Gastroesophageal sphincter (tissue), 4 donors: ENCODE measurements at regions not wholly inside any gene's neighbourhood (a gene's known extent, or its start where the extent isn't known, plus 50 kb on each side); places are given as distances from the start of the nearest gene placed in this dataset.

Experiments
- ATAC-seq: fragments of 150-250 bp; one replicate; pipeline ENCODE4 v1.9.1; 2016; ENCODE audit warnings: mild to moderate bottlenecking, moderate library complexity
- H3K27ac ChIP-seq, 4 donors: fragments of 200-600 bp; sonication (generic) in 3 of 4; 1 replicate in 3 of 4; 2 replicates in 1 of 4; pipeline ENCODE4 v1.5.1; 2016 to 2019
- H3K27me3 ChIP-seq: fragments of 200-600 bp; sonication (generic); one replicate; pipeline ENCODE4 v1.5.1; 2019
- H3K36me3 ChIP-seq, 2 donors: fragments of 200-600 bp; sonication (generic); one replicate each; pipeline ENCODE4 v1.5.1; 2019; ENCODE audit warnings: control low read depth in 1 of 2
- H3K4me1 ChIP-seq, 3 donors: fragments of 200-600 bp; sonication (generic); 1 replicate in 2 of 3; 2 replicates in 1 of 3; pipeline ENCODE4 v1.5.1; 2016 to 2019; ENCODE audit warnings: control low read depth in 2 of 3
- H3K4me3 ChIP-seq, 2 donors: fragments of 200-600 bp; sonication (generic); one replicate each; pipeline ENCODE4 v1.5.1; 2019; ENCODE audit warnings: mild to moderate bottlenecking in 1 of 2, moderate library complexity in 1 of 2
- H3K9me3 ChIP-seq, 3 donors: fragments of 200-600 bp; sonication (generic); one replicate each; pipeline ENCODE4 v1.5.1; 2017 to 2019; ENCODE audit warnings: control low read depth in 2 of 3
- EP300 ChIP-seq: sonication (generic); formaldehyde crosslinking; IDR thresholded peaks from one replicate; pipeline ENCODE4 v1.6.1; 2017; ENCODE audit warnings: antibody characterized with exemption, mild to moderate bottlenecking
- POLR2A ChIP-seq, 2 donors: fragments of 450-650 bp; IDR thresholded peaks; one replicate each; pipeline ENCODE4 v1.6.1; 2017; ENCODE audit warnings: antibody characterized with exemption in 2 of 2, mild to moderate bottlenecking in 2 of 2, moderate library complexity in 1 of 2
- POLR2AphosphoS5 ChIP-seq: sonication (generic); formaldehyde crosslinking; IDR thresholded peaks from one replicate; pipeline ENCODE4 v1.6.1; 2017; ENCODE audit warnings: antibody characterized with exemption
- WGBS, 2 donors: methylation state at CpG; one replicate each; pipeline ENCODE4 v1.1.5; 2018; ENCODE audit warnings: low coverage in 1 of 2; 5-methylcytosine and 5-hydroxymethylcytosine counted together
- TF ChIP-seq, protein P1 (sequence below), 4 experiments: fragments of 200-600 bp in 2 of 4; fragments of 450-650 bp in 2 of 4; sonication (generic) in 1 of 4; IDR thresholded peaks; one replicate each; pipeline ENCODE4 v1.5.1; 2017 to 2019; ENCODE audit warnings: antibody characterized with exemption in 4 of 4, mild to moderate bottlenecking in 2 of 4, moderate library complexity in 2 of 4

DNA sequence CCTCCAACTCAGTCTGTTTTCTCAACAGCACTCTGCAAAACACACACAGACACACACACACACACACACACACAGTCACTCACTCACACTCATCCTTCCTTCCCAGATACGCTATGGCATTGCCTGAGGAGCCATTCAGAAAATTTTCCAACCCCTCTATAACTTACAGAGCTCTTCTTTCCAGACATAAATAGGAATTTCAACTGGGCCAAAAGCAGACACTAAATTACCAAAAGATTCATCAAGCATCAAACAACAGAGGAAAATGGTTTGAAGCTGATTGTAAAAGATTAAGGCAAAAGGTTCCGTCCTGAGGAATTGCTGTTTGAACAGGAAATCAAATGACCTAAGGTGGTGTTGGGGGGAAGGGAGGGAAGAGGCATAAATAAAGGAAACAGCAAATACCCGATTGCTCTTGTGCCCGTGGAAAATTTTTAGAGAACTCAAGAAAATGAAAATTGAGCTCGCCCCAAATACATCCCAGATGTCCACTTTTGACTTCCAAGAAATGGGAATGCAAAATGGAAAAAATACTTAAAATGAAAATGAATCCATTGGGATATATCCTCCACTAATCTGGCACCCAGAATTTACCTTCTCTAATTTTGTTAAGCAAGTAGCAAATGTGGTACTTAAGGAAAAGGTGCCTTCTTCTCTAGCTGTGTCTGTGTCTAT is 183.6 kb downstream of the QDPR start:
- H3K27ac ChIP-seq: no peak overlapping the region
- no peaks in the 10 kb centered on the region for H3K36me3 ChIP-seq

DNA sequence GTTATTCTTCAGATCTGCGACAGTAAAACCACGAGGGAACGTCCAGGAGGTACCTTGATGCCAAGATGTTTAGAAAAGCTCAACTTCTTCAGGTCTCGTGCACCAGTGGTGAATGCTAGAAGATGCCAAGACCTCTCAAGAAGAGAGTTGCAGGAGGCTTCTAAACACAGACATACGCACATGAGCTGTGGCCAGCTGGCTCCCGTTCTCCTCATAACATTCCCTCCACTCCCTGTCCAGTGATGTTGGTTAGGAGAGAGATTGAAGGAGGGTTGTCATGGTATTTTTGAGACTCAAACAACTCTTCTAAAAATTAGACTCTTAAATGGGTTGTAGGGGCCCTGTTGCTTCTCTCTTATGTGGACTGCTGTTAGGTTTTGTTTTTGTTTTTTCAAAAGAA is 184.3 kb downstream of the QDPR start:
- 40 to 72% methylated on average over 6 of the region's 6 CpGs for WGBS, 2 donors
- H3K27ac ChIP-seq: no peak overlapping the region
- ATAC-seq: no peak

More for the DNA sequence above, 183.6 kb downstream of the QDPR start:
- Histone ChIP-seq H3K27me3 (no peaks in the 10 kb centered on the region), H3K4me1 (peaks cover 0 to 19% (median 0%) of the 10 kb centered on the region in 3 donors), H3K9me3 (no peaks in the 10 kb centered on the region), H3K4me3 (no peak overlapping the region)
- TF ChIP-seq POLR2AphosphoS5 (no peak), EP300 (no peak), POLR2A (IDR thresholded peaks at IDR 0.05) (no peak)
- TF ChIP-seq, protein P1, sequence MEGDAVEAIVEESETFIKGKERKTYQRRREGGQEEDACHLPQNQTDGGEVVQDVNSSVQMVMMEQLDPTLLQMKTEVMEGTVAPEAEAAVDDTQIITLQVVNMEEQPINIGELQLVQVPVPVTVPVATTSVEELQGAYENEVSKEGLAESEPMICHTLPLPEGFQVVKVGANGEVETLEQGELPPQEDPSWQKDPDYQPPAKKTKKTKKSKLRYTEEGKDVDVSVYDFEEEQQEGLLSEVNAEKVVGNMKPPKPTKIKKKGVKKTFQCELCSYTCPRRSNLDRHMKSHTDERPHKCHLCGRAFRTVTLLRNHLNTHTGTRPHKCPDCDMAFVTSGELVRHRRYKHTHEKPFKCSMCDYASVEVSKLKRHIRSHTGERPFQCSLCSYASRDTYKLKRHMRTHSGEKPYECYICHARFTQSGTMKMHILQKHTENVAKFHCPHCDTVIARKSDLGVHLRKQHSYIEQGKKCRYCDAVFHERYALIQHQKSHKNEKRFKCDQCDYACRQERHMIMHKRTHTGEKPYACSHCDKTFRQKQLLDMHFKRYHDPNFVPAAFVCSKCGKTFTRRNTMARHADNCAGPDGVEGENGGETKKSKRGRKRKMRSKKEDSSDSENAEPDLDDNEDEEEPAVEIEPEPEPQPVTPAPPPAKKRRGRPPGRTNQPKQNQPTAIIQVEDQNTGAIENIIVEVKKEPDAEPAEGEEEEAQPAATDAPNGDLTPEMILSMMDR (IDR thresholded peaks at IDR 0.05): no peak
- 60 to 73% methylated on average over 5 of the region's 5 CpGs for WGBS, 2 donors
- ATAC-seq: no peak

DNA sequence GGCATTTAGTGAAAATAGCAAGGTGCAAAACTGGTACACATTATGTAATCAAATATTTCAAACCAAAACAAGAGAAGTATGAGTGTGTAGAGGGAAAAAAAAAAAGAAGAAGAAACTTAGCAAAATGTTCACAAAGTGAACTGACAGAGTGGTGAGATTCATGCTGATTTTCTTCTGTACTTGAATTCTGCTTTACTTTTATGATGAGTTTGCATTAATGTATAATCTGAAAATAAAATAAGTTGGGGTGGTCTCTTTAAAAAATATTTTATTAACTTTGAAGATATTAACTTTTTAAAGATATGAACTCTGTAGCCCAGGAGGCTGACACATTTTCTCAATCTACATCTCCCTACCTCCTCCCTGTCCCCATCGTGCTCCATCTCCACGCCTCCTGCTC is 185.1 kb downstream of the QDPR start:
- no peaks in the 10 kb centered on the region for H3K9me3 ChIP-seq
- peaks cover 0 to 19% (median 0%) of the 10 kb centered on the region in 3 donors for H3K4me1 ChIP-seq
- 75 to 83% methylated on average over 2 of the region's 2 CpGs for WGBS, 2 donors
- H3K36me3 ChIP-seq: no peaks in the 10 kb centered on the region
- H3K27ac ChIP-seq: no peak overlapping the region
- no peak for TF ChIP-seq POLR2A (IDR thresholded peaks at IDR 0.05)
- no peak for TF ChIP-seq EP300
- TF ChIP-seq, protein P1 (IDR thresholded peaks at IDR 0.05): no peak
- TF ChIP-seq POLR2AphosphoS5: no peak
- no peak overlapping the region for H3K4me3 ChIP-seq
- no peak for ATAC-seq
- H3K27me3 ChIP-seq: no peaks in the 10 kb centered on the region

More for the DNA sequence above, 184.3 kb downstream of the QDPR start:
- Histone ChIP-seq H3K27me3 (no peaks in the 10 kb centered on the region), H3K36me3 (no peaks in the 10 kb centered on the region), H3K4me3 (no peak overlapping the region), H3K4me1 (peaks cover 0 to 19% (median 0%) of the 10 kb centered on the region in 3 donors), H3K9me3 (no peaks in the 10 kb centered on the region)
- TF ChIP-seq POLR2A (IDR thresholded peaks at IDR 0.05) (no peak), EP300 (no peak), POLR2AphosphoS5 (no peak)
- TF ChIP-seq, protein P1 (IDR thresholded peaks at IDR 0.05): no peak

DNA sequence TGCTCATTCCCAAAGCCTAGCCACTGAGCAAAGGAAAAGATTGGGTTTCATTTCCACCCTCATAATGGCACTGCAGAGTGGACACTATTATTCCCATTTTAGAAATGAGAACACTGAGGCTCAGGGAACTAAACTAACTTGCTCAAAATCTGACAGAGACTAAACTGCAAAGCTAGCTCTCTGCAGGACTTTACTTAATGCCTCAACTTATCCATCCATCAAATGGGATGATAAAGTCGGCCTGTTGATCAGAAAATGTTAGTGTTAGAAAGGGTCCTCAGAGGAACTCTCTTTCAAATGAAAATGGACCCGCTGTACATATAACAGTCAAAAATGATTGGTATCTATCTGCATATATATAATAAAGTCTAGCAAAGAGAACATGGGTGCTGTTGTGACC is 186.8 kb downstream of the QDPR start:
- Histone ChIP-seq H3K36me3 (no peaks in the 10 kb centered on the region), H3K27me3 (no peaks in the 10 kb centered on the region), H3K4me1 (peaks cover 0 to 19% (median 0%) of the 10 kb centered on the region in 3 donors), H3K27ac (no peak overlapping the region), H3K9me3 (no peaks in the 10 kb centered on the region), H3K4me3 (no peak overlapping the region)
- WGBS, 2 donors: 100% methylated on average over 1 to 2 of the region's 2 CpGs
- ATAC-seq: no peak
- TF ChIP-seq EP300 (no peak), POLR2AphosphoS5 (no peak), POLR2A (IDR thresholded peaks at IDR 0.05) (no peak)
- TF ChIP-seq, protein P1 (IDR thresholded peaks at IDR 0.05): no peak

DNA sequence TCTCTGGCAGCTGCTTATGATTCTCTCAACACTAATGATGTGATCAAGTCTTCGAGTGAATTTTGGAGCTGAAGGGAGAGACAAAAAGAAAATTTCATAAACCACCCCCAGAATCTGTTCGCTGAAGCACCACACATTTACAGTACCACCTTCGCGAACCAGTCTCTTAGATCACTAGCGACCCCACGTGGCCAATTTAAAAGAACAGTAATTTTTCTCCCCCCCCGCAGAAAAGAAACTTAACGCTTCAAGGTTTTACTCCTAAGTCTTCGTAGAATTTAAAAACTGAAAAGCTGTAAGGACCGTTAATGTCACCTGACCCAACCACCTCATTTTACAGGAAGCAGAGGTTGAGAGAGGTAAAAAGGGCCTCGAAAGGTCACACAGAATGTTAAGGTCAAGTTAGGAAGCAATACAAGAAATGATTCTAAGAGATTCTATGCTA is 187.5 kb downstream of the QDPR start:
- Histone ChIP-seq H3K9me3 (no peaks in the 10 kb centered on the region), H3K27me3 (no peaks in the 10 kb centered on the region), H3K4me3 (no peak overlapping the region), H3K4me1 (peaks cover 0 to 19% (median 0%) of the 10 kb centered on the region in 3 donors), H3K36me3 (no peaks in the 10 kb centered on the region), H3K27ac (no peak overlapping the region)
- ATAC-seq: no peak
- 8 to 15% methylated on average over 10 to 11 of the region's 11 CpGs for WGBS, 2 donors
- TF ChIP-seq, protein P1 (IDR thresholded peaks at IDR 0.05): peak; percentile 55 to 73 (median 62)
- no peak for TF ChIP-seq EP300
